ENCODE measurements at regions not wholly inside any gene's neighbourhood (a gene's known extent, or its start where the extent isn't known, plus 50 kb on each side); places are given as distances from the start of the nearest gene placed in this dataset.

DNA sequence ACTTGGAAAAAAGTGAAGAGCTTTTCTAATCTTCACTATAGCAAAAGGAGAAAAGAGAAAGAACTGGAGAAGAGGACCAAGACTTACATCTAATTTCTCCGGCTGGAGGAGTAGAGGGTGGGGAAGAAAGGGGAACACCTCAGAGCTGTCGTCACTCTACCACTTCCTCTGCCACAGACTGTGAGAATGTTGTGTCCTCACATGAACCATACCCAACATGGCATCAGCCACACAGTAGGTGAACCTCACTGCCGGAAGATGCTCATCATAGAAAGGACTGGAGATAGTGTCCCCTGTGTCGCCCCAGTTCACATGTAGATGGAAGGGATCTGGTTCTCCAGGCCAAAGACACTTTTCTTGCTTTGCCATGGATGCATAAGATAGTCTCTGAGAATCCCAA lies 604.4 kb upstream of the NOX3 start:
- no peak overlapping the region for H3K27ac ChIP-seq
- ATAC-seq (ENCODE audit: insufficient number of reproducible peaks, low FRiP score, low read depth) = no peak

DNA sequence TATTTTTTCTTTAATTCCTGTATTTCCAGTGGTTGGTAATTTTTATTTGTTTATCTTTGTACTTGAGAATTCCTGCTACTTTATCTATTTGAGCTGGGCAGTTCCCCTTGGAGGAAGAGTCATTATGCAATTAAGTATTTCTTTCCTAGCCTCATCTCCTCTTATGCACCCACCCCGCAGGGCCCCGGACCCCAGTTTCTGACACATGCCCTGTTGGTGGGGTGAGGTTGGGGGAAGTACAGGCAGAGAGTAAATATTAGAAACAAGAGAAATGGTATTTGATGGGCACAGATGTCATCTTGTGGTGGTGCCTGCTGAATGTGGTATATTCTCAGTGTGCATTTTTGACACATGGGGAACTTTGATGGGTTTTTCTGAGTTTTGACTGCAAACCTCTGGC lies 602.7 kb upstream of the NOX3 start:
- Histone ChIP-seq H3K4me3 (no peak overlapping the region), H3K27me3 (replicated peaks; ENCODE audit: insufficient read depth) (no peaks in the 10 kb centered on the region), H3K4me1 (ENCODE audit: control insufficient read depth in 1 of 2, low read depth in 2 of 2) (peaks cover 12 to 46% of the 10 kb centered on the region in 2 donors), H3K27ac (peak overlapping the region in 1 of 2 donors; percentile 3), H3K9me3 (no peaks in the 10 kb centered on the region), H3K36me3 (no peaks in the 10 kb centered on the region)
- TF ChIP-seq, protein P1, sequence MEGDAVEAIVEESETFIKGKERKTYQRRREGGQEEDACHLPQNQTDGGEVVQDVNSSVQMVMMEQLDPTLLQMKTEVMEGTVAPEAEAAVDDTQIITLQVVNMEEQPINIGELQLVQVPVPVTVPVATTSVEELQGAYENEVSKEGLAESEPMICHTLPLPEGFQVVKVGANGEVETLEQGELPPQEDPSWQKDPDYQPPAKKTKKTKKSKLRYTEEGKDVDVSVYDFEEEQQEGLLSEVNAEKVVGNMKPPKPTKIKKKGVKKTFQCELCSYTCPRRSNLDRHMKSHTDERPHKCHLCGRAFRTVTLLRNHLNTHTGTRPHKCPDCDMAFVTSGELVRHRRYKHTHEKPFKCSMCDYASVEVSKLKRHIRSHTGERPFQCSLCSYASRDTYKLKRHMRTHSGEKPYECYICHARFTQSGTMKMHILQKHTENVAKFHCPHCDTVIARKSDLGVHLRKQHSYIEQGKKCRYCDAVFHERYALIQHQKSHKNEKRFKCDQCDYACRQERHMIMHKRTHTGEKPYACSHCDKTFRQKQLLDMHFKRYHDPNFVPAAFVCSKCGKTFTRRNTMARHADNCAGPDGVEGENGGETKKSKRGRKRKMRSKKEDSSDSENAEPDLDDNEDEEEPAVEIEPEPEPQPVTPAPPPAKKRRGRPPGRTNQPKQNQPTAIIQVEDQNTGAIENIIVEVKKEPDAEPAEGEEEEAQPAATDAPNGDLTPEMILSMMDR (IDR thresholded peaks at IDR 0.05) = no peak
- ATAC-seq (ENCODE audit: insufficient number of reproducible peaks, low FRiP score, low read depth) (no peak), DNase-seq (ENCODE audit: low spot score) (no peak)

More for the DNA sequence above, 604.4 kb upstream of the NOX3 start:
- Histone ChIP-seq H3K27me3 (replicated peaks; ENCODE audit: insufficient read depth) (no peaks in the 10 kb centered on the region), H3K36me3 (no peaks in the 10 kb centered on the region), H3K9me3 (no peaks in the 10 kb centered on the region), H3K4me1 (ENCODE audit: control insufficient read depth in 1 of 2, low read depth in 2 of 2) (peaks cover 12 to 46% of the 10 kb centered on the region in 2 donors), H3K4me3 (no peak overlapping the region)
- TF ChIP-seq, protein P1 (IDR thresholded peaks at IDR 0.05) = no peak
- DNase-seq (ENCODE audit: low spot score) = no peak

DNA sequence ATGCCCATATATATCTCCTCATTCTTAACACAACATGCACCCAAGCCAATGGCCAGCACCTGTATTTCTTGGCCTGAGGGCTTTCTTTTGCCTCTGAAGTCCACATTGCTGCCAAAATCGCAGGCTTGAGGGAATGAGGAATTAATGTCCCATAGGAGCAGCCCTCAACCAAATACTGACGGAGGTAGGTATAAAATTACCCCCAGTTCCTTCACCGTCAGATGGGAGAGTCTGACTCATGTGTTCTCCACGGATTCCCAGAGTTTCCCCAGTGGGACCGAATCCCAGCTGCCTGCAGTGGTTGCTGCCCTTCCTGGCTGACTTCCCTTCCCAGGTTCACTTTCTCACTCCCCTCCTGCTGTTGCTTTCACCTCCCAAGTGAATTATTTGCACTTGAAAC lies 602.2 kb upstream of the NOX3 start:
- DNase-seq (ENCODE audit: low spot score) (no peak), ATAC-seq (ENCODE audit: insufficient number of reproducible peaks, low FRiP score, low read depth) (no peak)

DNA sequence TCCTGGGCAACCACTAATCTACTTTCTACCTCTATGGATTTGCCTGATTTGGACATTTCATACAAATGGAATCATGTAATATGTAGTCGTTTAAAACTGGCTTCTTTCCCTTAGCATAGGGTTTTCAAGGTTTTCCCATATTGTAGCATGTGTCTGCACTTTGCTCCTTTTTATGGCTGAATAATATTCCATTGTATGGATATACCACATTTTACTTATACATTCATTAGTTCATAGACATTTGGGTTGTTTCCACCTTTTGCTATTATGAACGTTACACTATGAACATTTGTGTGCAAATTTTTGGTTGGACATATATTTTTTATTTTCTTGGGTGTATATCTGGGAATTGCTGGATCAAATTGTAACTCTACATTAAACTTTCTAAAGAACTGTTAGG lies 600.4 kb upstream of the NOX3 start:
- H3K4me1 ChIP-seq (ENCODE audit: control insufficient read depth in 1 of 2, low read depth in 2 of 2) = peaks cover 12 to 24% of the 10 kb centered on the region in 2 donors
- TF ChIP-seq, protein P1 (IDR thresholded peaks at IDR 0.05) = no peak
- no peaks in the 10 kb centered on the region for H3K36me3 ChIP-seq
- no peaks in the 10 kb centered on the region for H3K27me3 ChIP-seq (replicated peaks; ENCODE audit: insufficient read depth)
- ATAC-seq (ENCODE audit: insufficient number of reproducible peaks, low FRiP score, low read depth) = no peak
- H3K27ac ChIP-seq = no peak overlapping the region
- no peaks in the 10 kb centered on the region for H3K9me3 ChIP-seq
- no peak for DNase-seq (ENCODE audit: low spot score)
- H3K4me3 ChIP-seq = no peak overlapping the region

More for the DNA sequence above, 602.2 kb upstream of the NOX3 start:
- no peaks in the 10 kb centered on the region for H3K36me3 ChIP-seq
- H3K27me3 ChIP-seq (replicated peaks; ENCODE audit: insufficient read depth) = no peaks in the 10 kb centered on the region
- H3K4me3 ChIP-seq = no peak overlapping the region
- H3K27ac ChIP-seq = peak overlapping the region in 1 of 2 donors; percentile 3
- peaks cover 12 to 42% of the 10 kb centered on the region in 2 donors for H3K4me1 ChIP-seq (ENCODE audit: control insufficient read depth in 1 of 2, low read depth in 2 of 2)
- H3K9me3 ChIP-seq = no peaks in the 10 kb centered on the region
- TF ChIP-seq, protein P1 (IDR thresholded peaks at IDR 0.05) = no peak

DNA sequence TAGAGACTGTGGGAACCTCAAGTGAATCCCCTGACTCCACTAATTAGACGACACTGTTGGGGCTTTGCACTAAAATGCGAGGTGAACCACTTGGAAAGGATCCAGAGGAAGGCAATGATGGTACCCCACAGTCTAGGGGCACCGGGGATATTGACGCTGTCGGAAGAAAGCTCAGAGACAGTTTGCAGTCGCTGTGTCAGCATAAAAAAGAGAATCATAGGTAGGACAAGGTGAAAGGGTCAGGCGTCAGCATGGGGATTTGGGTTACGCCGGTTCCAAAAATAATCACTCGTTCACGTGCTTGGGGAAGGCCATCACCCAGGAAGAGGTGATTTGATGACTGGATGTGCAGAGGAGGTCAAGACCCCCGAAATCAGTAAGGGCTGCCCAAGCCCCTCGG lies 598.0 kb upstream of the NOX3 start:
- no peak for DNase-seq (ENCODE audit: low spot score)
- Histone ChIP-seq H3K4me3 (no peak overlapping the region), H3K4me1 (ENCODE audit: control insufficient read depth in 1 of 2, low read depth in 2 of 2) (peaks cover 10 to 13% of the 10 kb centered on the region in 2 donors), H3K27ac (no peak overlapping the region), H3K27me3 (replicated peaks; ENCODE audit: insufficient read depth) (no peaks in the 10 kb centered on the region), H3K36me3 (no peaks in the 10 kb centered on the region), H3K9me3 (no peaks in the 10 kb centered on the region)
- ATAC-seq (ENCODE audit: insufficient number of reproducible peaks, low FRiP score, low read depth) = no peak
- TF ChIP-seq, protein P1 (IDR thresholded peaks at IDR 0.05) = no peak

Data from thoracic aorta (tissue), 2 donors.